NCI-H524 (cell line): ENCODE measurements at regions not wholly inside any gene's neighbourhood (a gene's known extent, or its start where the extent isn't known, plus 50 kb on each side); places are given as distances from the start of the nearest gene placed in this dataset.
"Not testable (repeated sequence)": the region's sequence is repeated elsewhere in the genome, so short reads cannot be mapped to it uniquely, and the experiment has no call there.

Source experiments
- DNase-seq, 2 experiments: peaks; one replicate each; lab custom pipeline; 2025; lab: John Stamatoyannopoulos, UW

DNA sequence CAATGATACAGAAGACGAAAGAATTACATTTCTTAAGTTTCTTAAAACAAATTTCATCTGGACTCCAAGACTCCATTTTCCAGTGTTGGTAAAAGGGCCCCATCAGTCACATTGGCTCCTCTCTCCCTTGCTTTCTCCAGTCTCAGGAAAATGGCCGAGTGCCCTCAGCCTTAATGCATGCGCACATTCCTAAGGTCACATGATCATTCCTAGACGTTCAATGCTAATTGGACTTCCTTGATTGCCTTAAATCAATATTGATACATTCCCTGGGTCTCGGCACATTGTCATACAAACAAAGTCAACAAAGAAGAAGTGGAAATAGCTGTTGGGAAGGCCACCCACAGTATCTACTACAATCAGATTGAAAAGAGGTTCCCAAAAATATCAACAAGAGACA, 413.6 kb upstream of the GRAMD2B start:
- DNase-seq, result no peak

DNA sequence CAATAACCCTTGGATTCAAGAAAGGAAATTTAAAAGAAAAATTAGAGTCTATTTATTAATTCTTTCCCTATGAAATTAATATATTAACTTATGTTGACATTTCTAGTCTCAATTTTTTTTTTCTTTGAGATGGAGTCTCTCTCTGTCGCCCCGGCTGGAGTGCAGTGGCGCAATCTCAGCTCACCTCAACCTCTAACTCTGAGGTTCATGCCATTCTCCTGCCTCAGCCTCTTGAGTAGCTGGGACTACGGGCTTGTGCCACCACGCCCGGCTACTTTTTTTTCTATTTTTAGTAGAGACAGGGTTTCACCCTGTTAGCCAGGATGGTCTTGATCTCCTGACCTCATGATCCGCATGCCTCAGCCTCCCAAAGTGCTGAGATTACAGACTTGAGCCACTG, 411.7 kb upstream of the GRAMD2B start:
- DNase-seq, result not testable (repeated sequence)

DNA sequence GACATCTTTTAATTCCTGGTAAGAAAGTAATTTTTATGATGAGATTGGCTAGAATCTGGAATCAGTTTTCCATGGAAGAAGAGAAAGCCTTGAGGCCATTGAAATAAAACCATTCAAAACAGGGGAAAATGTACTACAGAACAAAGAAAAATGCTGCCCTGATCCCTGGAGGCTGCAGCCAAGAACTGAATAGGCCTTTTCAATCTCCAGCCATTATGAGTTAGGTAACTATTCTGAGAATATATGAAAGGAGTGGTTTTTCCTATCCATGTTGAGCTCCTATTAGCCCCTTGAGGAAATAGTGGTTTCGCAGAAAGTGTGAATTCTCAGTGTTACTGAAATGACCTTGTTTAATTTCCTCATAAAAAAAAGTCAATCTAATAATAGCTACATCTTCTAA, 408.5 kb upstream of the GRAMD2B start:
- DNase-seq, result no peak

- DNase-seq, result no peak
These were observed 407.7 kb upstream of the GRAMD2B start for GRCh38 chr5:126015235-126016181.

GRCh38 chr5:126016256-126016655, 407.0 kb upstream of the GRAMD2B start:
- DNase-seq, result no peak

DNA sequence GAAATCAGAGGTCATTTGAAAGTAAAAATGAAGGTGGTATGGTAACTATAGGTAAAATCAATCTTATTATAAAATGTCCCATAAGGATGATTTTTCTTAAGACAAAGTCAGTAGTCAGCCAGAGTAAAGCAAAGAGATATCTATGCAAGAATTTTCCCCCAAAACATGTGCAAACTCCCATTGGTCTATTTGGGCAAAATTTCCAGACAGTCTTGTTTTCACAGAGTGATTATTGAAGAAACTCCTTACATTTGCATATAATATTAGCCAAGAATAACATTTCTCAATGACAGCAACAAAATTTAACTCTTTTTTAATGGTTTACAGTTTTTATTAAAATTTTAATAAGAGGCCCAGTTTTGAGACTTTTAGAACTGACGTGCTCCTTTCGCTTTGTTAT, 406.1 kb upstream of the GRAMD2B start:
- no peak for DNase-seq

- no peak for DNase-seq
These were observed 402.4 kb upstream of the GRAMD2B start for GRCh38 chr5:126020770-126021169.

- no peak for DNase-seq
These were observed 399.2 kb upstream of the GRAMD2B start for GRCh38 chr5:126023994-126024441.

DNA sequence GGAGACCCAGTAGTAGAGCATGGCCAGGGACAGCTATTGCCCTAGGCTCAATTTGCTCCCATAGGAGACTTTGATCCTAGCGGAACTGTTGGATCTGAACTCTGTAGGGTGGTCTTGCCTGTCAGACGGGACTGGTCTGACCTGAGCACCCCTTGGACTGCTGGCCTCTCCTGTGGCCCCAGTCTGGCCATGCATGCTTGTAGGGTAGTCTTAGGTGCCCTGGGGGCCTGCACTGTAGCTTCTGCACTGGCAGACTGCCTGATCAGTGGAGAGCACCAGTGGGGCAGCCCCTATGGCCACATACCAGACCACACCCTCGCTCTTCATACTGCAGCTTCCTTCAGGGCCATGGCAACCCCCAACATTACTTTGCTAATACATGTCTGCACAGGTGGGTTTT, 396.1 kb upstream of the GRAMD2B start:
- DNase-seq, result no peak

- no peak for DNase-seq
These were observed 395.6 kb upstream of the GRAMD2B start for GRCh38 chr5:126027652-126028051.

- DNase-seq, result no peak
These were observed 394.9 kb upstream of the GRAMD2B start for GRCh38 chr5:126028336-126028735.

DNA sequence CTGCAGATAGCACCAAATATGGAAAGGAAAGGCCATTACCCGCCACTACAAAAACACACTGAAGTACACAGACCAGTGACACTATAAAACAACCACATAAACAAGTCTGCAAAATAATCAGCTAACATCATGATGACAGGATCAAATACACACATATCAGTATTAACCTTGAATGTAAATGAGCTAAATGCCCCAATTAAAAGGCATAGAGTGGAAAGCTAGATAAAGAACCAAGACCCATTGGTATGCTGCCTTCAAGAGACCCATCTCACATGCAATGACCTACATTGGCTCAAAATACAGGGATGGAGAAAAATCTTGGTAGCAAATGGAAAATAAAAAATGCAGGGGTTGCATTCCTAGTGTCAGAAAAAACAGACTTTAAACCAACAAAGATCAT, 393.9 kb upstream of the GRAMD2B start:
- not testable (repeated sequence) for DNase-seq

- DNase-seq, result no peak
These were observed 392.5 kb upstream of the GRAMD2B start for GRCh38 chr5:126030698-126031097.

- no peak for DNase-seq
These were observed 391.1 kb upstream of the GRAMD2B start for GRCh38 chr5:126031989-126032716.

GRCh38 chr5:126043688-126044087, 379.5 kb upstream of the GRAMD2B start:
- DNase-seq, result no peak

DNA sequence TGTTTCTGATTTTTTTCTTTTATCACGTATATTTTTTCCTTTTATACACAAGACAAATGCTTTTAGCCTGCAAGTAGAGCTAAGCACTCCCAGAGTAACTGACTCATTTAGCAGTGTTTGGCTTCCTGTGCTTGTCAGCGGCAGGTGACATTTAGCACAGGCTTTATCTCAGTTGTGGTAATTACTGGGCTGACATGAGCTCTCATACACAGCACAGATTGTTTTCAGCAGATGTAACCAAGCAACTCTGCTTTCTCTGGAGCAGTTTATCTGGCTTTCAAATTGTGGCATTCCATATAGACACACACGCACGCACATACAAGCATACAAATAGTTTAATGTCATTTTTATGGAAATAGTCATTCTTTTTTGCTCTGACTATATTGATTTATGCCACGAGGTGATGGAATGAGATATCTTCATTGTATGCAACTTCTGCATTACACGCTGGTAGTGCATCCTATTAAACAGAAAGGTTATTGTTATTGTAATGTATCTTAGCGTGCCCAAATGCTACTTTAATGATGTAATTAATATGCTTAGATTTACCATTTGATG, 379.0 kb upstream of the GRAMD2B start:
- no peak for DNase-seq

- DNase-seq, result no peak
These were observed 378.2 kb upstream of the GRAMD2B start for GRCh38 chr5:126044931-126045565.

DNA sequence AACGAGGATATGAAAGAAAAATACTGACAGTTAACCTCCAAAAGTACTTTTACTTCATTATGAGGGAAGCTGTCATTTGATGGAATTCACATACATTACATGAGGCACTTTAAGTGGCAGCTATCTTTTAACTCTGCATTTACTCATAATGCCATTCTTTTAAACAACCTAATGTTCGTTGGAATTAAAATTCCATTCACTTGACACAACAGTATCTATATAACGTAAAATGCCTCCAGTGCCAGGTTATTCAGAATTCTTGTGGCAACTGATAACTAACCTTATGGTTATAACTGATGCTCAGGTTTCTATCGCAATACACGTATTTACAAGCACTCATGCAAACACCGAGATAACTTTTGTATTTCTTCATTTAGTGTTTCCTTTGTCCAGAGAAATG, 376.9 kb upstream of the GRAMD2B start:
- DNase-seq, result no peak

GRCh38 chr5:126046846-126047571, 376.2 kb upstream of the GRAMD2B start:
- DNase-seq, result no peak

GRCh38 chr5:126052120-126052519, 371.1 kb upstream of the GRAMD2B start:
- no peak for DNase-seq

DNA sequence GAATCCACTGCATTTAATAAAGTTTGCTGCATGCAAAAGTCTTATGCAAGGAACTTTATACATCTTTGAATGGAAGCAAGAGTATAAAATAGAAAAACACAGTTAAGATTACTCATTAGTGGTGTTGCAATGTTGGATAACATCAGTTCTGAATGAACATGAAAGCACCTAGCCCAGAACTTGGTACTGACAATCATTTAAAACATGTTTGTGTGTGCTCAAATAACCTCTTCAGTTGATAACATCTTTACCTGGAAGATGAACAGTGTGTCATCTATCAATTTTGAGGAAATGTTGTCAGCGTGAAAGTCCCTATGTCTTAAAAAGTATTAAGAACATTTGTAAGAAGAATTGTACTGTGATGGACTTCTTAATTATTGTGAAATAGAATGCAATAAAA, 370.4 kb upstream of the GRAMD2B start:
- no peak for DNase-seq

GRCh38 chr5:126053630-126054029, 369.6 kb upstream of the GRAMD2B start:
- DNase-seq, result no peak
